HG03103 (cell line): ENCODE measurements at regions not wholly inside any gene's neighbourhood (a gene's known extent, or its start where the extent isn't known, plus 50 kb on each side); places are given as distances from the start of the nearest gene placed in this dataset.
"Not testable (repeated sequence)": the region's sequence is repeated elsewhere in the genome, so short reads cannot be mapped to it uniquely, and the experiment has no call there.

Experiments
- ATAC-seq: cut with Tn5 transposase; IDR thresholded peaks from one replicate; pipeline ENCODE4 v1.9.1; 2021; ENCODE audit warnings: low read depth; ENCODE audit not compliant: unreplicated experiment

DNA sequence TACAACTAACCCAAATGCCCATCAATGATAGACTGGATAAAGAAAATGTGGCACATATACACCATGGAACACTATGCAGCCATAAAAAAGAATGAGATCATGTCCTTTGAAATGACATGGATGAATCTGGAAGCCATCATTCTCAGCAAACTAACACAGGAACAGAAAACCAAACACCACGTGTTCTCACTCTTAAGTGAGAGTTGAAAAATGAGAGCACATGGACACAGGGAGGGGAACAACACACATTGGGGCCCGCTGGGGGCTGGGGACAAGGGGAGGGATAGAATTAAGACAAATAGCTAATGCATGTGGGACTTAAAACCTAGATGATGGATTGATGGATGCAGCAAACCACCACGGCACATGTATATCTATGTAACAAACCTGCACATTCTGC, 764.7 kb upstream of the STXBP6 start:
- ATAC-seq = not testable (repeated sequence)

- ATAC-seq = no peak
Measured at GRCh38 chr14:25803386-25804018, 753.6 kb upstream of the STXBP6 start.

DNA sequence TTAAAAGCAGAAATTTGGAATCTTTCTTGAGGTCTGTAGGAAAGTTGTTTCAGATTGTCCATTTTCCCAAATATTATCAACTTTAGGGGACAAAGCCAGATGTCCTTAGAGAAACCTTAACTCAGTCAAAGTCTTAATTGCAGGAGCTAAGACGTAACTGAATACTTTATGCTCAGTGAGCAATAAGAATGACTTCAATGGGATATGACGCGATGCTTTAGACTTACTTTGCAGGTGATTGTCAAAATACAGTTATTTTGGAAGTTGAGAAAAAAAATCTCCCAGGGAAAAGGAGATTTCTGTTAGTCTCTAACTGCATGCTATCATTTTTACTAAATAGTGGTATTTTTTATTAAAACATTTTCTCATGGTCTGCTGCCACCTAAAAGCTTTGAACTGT, 750.9 kb upstream of the STXBP6 start:
- ATAC-seq = no peak

DNA sequence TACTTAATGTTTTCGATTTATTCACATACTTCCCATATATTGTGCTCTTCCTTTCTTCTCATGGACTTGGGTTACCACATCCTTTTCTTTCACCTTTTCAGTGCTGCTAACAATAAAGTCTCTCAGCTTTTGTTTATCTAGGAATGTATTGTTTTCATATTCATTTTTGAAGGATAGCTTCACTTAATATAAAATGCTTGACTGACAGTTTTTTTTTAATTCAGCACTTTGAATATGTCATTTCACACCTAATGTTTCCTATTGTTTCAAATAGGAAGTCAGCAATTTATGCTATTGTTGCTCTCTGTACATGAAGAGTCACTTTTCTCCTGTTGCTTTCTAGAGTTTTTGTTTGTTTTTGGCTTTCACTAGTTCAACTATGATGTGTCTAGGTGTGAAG, 738.3 kb upstream of the STXBP6 start:
- ATAC-seq = no peak

- no peak for ATAC-seq
Measured at GRCh38 chr14:25765909-25766308, 716.0 kb upstream of the STXBP6 start.

DNA sequence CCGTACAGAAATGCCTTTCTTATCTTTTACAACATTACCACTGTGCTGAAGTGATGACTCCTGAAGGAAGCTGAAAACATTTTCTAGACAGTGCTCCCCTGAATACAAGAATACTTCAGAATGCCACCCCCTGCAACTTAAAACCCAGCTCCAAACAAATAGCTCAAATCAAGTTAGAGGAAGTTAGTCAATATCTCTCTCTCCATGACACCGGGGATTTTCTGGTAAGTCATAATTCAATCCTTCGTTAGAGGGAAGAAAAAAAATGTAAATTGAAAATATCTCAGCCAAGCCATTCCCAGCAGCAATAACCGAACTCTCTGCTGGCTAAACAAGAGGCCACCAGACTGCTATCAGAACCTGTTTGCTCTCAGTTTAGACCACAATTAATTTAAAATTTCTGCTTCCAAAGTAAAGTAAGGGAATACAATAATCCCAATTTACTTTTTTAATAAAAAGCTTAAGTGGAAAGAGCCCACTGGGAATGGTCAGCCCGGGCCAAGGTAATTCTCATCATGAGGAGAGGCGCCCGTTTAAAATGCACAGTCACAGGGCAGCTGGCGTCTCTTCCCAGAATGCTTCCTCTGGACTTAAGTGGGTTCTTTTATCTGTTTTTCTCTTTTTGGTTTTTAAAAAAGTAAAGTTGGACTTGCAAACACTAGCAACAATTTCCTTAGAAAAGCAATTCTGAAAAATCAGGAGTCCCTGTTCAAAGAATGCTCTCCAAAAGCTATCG, 710.1 kb upstream of the STXBP6 start:
- no peak for ATAC-seq

DNA sequence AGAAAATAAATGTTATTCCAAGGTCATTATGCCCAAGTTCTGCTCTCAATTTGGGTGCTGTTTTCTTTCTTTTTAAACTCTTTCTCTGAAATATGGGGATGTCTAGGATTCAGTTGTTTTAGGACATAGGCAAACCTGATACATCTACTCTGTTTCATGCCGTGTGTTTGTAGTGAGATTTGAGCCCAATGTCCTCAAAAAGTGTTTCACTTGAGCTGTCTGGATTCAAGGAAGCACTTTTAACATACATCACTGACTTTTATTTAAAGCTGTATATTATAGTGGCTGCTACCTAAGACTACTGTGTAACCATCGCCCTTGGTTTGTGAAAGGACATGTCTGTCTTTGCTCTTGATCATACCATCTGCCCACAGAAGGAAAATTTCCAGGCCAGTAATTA, 709.3 kb upstream of the STXBP6 start:
- no peak for ATAC-seq

DNA sequence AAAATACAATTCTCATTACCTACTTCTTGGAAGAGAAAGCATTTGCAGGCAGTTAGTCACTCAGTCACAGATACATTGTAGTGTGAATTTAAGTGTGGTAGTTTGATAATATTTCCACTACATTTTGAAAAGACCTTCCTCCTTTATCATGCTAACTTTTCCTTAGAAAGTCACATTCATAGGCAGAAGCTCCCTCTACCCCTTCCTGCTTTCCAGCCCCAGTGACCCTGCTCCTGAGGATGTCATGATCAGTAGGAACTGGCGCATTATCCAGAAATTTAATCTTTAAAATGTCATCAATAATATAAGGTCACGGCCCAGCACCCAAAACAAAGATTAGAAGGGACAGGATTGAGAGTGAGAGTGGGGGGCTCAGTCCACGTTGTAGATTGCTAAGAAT, 707.4 kb upstream of the STXBP6 start:
- ATAC-seq = no peak

- ATAC-seq = no peak
Measured at GRCh38 chr14:25756876-25757275, 706.9 kb upstream of the STXBP6 start.

DNA sequence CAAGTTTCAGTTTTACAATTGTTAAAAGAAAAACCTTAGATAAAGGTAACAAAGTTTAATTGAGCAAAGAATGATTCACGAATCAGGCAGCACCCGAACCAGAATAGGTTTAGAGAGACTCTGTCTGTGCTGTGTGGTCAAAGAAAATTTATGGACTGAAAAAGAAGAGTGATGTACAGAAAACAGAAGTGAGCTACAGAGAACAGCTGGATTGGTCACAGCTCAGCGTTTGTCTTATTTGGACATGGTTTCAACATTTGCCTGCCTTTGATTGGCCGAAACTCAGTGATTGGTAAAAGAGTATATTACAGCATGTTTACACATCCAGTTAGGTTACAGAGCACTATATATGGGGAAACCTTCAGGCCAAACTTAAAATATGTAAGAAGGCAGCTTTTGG, 703.2 kb upstream of the STXBP6 start:
- ATAC-seq = no peak

GRCh38 chr14:25750436-25750835, 700.5 kb upstream of the STXBP6 start:
- no peak for ATAC-seq
